ENCODE measurements at regions not wholly inside any gene's neighbourhood (a gene's known extent, or its start where the extent isn't known, plus 50 kb on each side); places are given as distances from the start of the nearest gene placed in this dataset.

DNA sequence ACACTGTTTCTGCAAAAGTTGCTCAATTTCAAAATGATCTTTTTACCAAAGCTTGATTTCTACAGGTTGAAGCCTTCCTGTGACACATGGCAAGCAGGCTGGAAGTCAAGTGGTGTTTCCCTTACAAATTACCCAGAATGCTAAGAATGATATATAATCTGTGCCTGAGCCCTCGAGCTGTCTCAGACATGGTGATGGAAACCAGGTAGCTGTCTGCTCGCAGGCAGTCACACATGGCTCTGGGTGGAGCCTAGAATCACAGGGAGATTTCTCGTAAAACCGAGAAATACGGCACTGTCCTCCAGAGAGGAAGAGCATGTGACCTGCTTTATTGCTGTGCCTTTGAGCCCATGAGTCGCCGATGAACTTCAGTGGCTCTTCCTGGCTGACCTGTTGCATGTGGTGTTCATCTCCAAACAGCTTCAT is 392.9 kb downstream of the ZNF521 start:
- TF ChIP-seq, protein P1, sequence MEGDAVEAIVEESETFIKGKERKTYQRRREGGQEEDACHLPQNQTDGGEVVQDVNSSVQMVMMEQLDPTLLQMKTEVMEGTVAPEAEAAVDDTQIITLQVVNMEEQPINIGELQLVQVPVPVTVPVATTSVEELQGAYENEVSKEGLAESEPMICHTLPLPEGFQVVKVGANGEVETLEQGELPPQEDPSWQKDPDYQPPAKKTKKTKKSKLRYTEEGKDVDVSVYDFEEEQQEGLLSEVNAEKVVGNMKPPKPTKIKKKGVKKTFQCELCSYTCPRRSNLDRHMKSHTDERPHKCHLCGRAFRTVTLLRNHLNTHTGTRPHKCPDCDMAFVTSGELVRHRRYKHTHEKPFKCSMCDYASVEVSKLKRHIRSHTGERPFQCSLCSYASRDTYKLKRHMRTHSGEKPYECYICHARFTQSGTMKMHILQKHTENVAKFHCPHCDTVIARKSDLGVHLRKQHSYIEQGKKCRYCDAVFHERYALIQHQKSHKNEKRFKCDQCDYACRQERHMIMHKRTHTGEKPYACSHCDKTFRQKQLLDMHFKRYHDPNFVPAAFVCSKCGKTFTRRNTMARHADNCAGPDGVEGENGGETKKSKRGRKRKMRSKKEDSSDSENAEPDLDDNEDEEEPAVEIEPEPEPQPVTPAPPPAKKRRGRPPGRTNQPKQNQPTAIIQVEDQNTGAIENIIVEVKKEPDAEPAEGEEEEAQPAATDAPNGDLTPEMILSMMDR (IDR thresholded peaks at IDR 0.05), result no peak
- TF ChIP-seq POLR2A (IDR thresholded peaks at IDR 0.05), result no peak

Data from uterus (tissue), 2 donors.